A673 (cell line): ENCODE measurements at regions not wholly inside any gene's neighbourhood (a gene's known extent, or its start where the extent isn't known, plus 50 kb on each side); places are given as distances from the start of the nearest gene placed in this dataset.

Experiments used
- BruUV-seq: library from RNA; stranded (reverse); fragments of 400-500 nt; replicated peaks from 2 replicates; lab custom pipeline; 2021; lab: Mats Ljungman, UMichigan
- CTCF ChIA-PET: fragments of 300-600 bp; sonication (Branson Sonifier 250); formaldehyde crosslinking; loops from one replicate; lab custom pipeline; 2022; ENCODE audit warnings: antibody characterized with exemption; lab: Charles Lee
- POLR2A ChIA-PET: fragments of 300-600 bp; sonication (Branson Sonifier 250); formaldehyde crosslinking; loops from one replicate; lab custom pipeline; 2022; ENCODE audit warnings: antibody characterized with exemption; ENCODE audit not compliant: low non-redundant PET; lab: Charles Lee
- DNase-seq: peaks from one replicate; pipeline ENCODE4 v3.0.0-alpha.2; 2015; ENCODE audit warnings: low spot score
- H3K27ac ChIP-seq: fragments of 200-600 bp; sonication (generic); 2 replicates; pipeline ENCODE4 v1.5.1; 2016; ENCODE audit warnings: mixed run types, low read depth, mild to moderate bottlenecking, mixed read lengths, antibody characterized with exemption, low read length; ENCODE audit not compliant: poor library complexity, severe bottlenecking
- H3K27me3 ChIP-seq: fragments of 200-600 bp; sonication (generic); replicated peaks from 2 replicates; pipeline ENCODE4 v1.6.1; 2017; ENCODE audit warnings: mixed run types, low read depth, mild to moderate bottlenecking, mixed read lengths, antibody characterized with exemption, low read length; ENCODE audit not compliant: insufficient read depth, poor library complexity
- H3K36me3 ChIP-seq: fragments of 200-600 bp; sonication (generic); 2 replicates; pipeline ENCODE4 v1.6.1; 2016; ENCODE audit warnings: mixed run types, mild to moderate bottlenecking, mixed read lengths, antibody characterized with exemption, low read length; ENCODE audit not compliant: insufficient read depth, poor library complexity, severe bottlenecking
- H3K4me1 ChIP-seq: fragments of 200-600 bp; sonication (generic); 2 replicates; pipeline ENCODE4 v1.6.1; 2017; ENCODE audit warnings: mixed run types, mild to moderate bottlenecking, mixed read lengths, antibody characterized with exemption, low read length; ENCODE audit not compliant: insufficient read depth, poor library complexity, severe bottlenecking
- H3K4me3 ChIP-seq: fragments of 200-600 bp; sonication (generic); 2 replicates; pipeline ENCODE4 v1.5.1; 2016; ENCODE audit warnings: low read depth, mixed run types, mild to moderate bottlenecking, mixed read lengths, low read length; ENCODE audit not compliant: poor library complexity, severe bottlenecking
- H3K9me3 ChIP-seq: fragments of 200-600 bp; sonication (generic); 2 replicates; pipeline ENCODE4 v1.6.1; 2016; ENCODE audit warnings: mixed run types, low read depth, mild to moderate bottlenecking, mixed read lengths, antibody characterized with exemption, low read length; ENCODE audit not compliant: poor library complexity, severe bottlenecking
- CTCF ChIP-seq: fragments of 300-800, 200-600 bp; sonication (generic); conservative IDR thresholded peaks from 2 replicates; pipeline ENCODE4 v1.5.1; 2017; ENCODE audit warnings: low read depth, mild to moderate bottlenecking, antibody characterized with exemption, low read length, moderate library complexity, mixed read lengths
- EZH2 ChIP-seq: fragments of 200-600 bp; sonication (generic); IDR thresholded peaks from 2 replicates; pipeline ENCODE4 v1.6.1; 2017; ENCODE audit warnings: borderline replicate concordance, low read depth, mild to moderate bottlenecking, mixed read lengths, antibody characterized with exemption, low read length; ENCODE audit not compliant: poor library complexity, severe bottlenecking
- intact Hi-C: fragments of 100-400 bp; cut with micrococcal nuclease; formaldehyde crosslinking; loops from one replicate; pipeline ENCODE4 v1.10.0; 2022; ENCODE audit not compliant: unreplicated experiment

- no peaks in the 10 kb centered on the region for H3K9me3 ChIP-seq
- no TSS peak for BruUV-seq
- no peak overlapping the region for H3K4me3 ChIP-seq
- ChIA-PET POLR2A (no interaction called here), CTCF (no interaction called here)
- no peaks in the 10 kb centered on the region for H3K27me3 ChIP-seq
- H3K27ac ChIP-seq, result no peak overlapping the region
- peaks cover 11% of the 10 kb centered on the region for H3K4me1 ChIP-seq
- no peaks in the 10 kb centered on the region for H3K36me3 ChIP-seq
- no peak for DNase-seq
- TF ChIP-seq EZH2 (no peak), CTCF (no peak)
- intact Hi-C loops, result no loop called here
Measured at GRCh38 chr18:66077066-66077465, 326.3 kb downstream of the CDH7 start.

DNA sequence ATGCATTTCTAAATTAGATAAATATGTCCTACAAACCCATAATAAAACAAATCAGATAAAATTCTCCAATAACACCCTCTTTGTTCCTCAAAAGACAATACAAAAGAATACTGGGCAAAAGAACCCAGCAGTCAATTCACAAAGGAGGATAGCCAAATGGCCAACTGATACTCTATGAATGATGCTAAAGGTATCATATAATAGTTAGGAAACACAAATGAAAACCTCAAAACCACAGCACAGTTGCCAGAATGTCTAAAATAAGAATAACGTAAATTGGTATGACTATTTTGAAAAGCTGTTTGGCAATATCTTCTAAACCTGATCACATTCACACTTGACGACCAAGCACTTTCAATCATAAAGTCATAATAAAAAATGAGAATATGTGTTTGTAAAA is 315.4 kb downstream of the CDH7 start:
- Histone ChIP-seq H3K9me3 (no peaks in the 10 kb centered on the region), H3K27ac (no peak overlapping the region), H3K36me3 (no peaks in the 10 kb centered on the region), H3K27me3 (no peaks in the 10 kb centered on the region), H3K4me1 (no peaks in the 10 kb centered on the region), H3K4me3 (no peak overlapping the region)
- BruUV-seq, result no TSS peak
- TF ChIP-seq EZH2, result no peak
- ChIA-PET CTCF (no interaction called here), POLR2A (no interaction called here)
- intact Hi-C loops, result no loop called here
- no peak for DNase-seq

DNA sequence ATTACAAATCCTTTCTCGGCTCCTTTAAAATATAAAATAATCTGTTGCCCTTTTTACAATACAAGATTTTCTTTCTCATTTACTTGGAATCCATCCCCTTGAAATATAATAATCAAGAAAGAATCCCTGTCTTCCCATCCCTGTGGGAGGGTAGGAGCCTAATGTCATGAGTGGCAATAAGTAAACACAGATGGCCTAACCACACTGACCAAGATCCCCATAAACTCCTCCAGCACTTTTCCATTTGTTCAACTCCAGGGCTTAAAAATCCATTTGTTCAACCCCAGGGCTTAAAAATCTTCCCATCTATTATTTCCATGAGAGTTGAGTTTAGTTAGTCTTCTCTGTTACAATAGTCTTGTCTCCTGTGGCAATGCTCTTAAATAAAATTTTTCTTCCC is 297.6 kb downstream of the CDH7 start:
- Histone ChIP-seq H3K27me3 (no peaks in the 10 kb centered on the region), H3K4me3 (no peak overlapping the region), H3K36me3 (no peaks in the 10 kb centered on the region), H3K4me1 (no peaks in the 10 kb centered on the region), H3K27ac (no peak overlapping the region), H3K9me3 (no peaks in the 10 kb centered on the region)
- CTCF ChIA-PET, result no interaction called here
- POLR2A ChIA-PET, result no interaction called here
- BruUV-seq, result no TSS peak
- TF ChIP-seq CTCF (no peak), EZH2 (no peak)
- DNase-seq, result no peak
- intact Hi-C loops, result no loop called here

GRCh38 chr18:66046032-66046602 is 295.3 kb downstream of the CDH7 start:
- POLR2A ChIA-PET, result no interaction called here
- intact Hi-C loops, result no loop called here
- H3K4me1 ChIP-seq, result no peaks in the 10 kb centered on the region
- H3K9me3 ChIP-seq, result no peaks in the 10 kb centered on the region
- CTCF ChIA-PET, result no interaction called here
- BruUV-seq, result no TSS peak
- H3K27ac ChIP-seq, result no peak overlapping the region
- no peak for DNase-seq
- no peaks in the 10 kb centered on the region for H3K36me3 ChIP-seq
- no peak overlapping the region for H3K4me3 ChIP-seq
- no peaks in the 10 kb centered on the region for H3K27me3 ChIP-seq
- no peak for TF ChIP-seq EZH2
- no peak for TF ChIP-seq CTCF
